ENCODE measurements at regions not wholly inside any gene's neighbourhood (a gene's known extent, or its start where the extent isn't known, plus 50 kb on each side); places are given as distances from the start of the nearest gene placed in this dataset.

DNA sequence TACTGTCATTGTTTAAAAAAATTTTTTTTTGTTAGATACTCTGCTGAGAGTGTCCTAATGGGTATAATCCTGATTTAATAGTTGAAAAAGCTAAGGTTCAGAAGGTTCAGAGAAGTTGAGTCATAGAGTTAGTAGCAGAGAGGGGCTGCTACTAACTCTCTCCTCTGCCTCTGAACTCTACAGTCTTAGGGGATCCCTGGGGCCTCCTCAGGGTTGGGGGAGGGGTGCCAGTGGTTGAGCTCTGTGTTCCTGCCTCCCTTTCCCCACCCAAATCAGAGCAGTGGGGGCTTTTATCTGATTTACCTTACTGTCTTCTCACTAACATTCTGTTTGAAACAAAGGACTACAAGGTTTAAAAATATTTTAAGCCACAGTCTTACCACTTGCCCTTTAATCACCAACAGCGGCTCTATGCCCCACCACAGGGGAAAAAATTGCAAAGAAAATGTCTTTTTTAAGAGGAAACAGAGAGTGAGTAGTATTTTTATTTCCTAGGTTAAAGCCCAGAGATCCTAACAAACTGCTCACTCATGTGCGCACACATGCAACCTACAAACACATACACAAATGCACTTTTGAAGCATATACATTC lies 102.2 kb upstream of the ATP6AP2 start:
- Histone ChIP-seq H3K4me1 (ENCODE audit: control insufficient read depth, extremely low read depth, insufficient read depth, low read length) (no peaks in the 10 kb centered on the region), H3K79me2 (ENCODE audit: control insufficient read depth, insufficient read depth, low read length) (no peaks in the 10 kb centered on the region), H3K27me3 (ENCODE audit: control insufficient read depth in 2 of 2, insufficient read depth in 2 of 2, low read length in 2 of 2) (no peaks in the 10 kb centered on the region), H2AFZ (ENCODE audit: low read depth, low read length) (no peak overlapping the region), H3K9ac (replicated peaks; ENCODE audit: extremely low read depth, insufficient read depth, low read length) (no peak overlapping the region), H4K20me1 (replicated peaks; ENCODE audit: control insufficient read depth, extremely low read depth, insufficient read depth, low read length) (no peaks in the 10 kb centered on the region), H3K4me2 (ENCODE audit: insufficient read depth, low read length) (no peak overlapping the region), H3K9me1 (replicated peaks; ENCODE audit: control insufficient read depth, extremely low read depth, insufficient read depth, low read length) (no peaks in the 10 kb centered on the region), H3K4me3 (replicated peaks in 1 of 3; ENCODE audit: insufficient read depth in 1 of 3, low read depth in 1 of 3, low read length in 3 of 3) (no peak overlapping the region), H3K9me3 (replicated peaks; ENCODE audit: control insufficient read depth, insufficient read depth, low read length) (no peaks in the 10 kb centered on the region), H3K27ac (ENCODE audit: insufficient read depth, low read depth, low read length) (no peak overlapping the region), H3K36me3 (ENCODE audit: control insufficient read depth in 2 of 2, extremely low read depth in 1 of 2, insufficient read depth in 2 of 2, low read length in 2 of 2) (no peaks in the 10 kb centered on the region)
- DNase-seq (ENCODE audit: low read depth, low spot score) (no peak), FAIRE-seq (no peak)
- intact Hi-C loops (cut with micrococcal nuclease), result no loop called here
- no TSS peak for BruUV-seq (replicated peaks)
- dilution Hi-C loops (cut with MboI; ENCODE audit: extremely low pct_ligation_motif_present, low sequenced_read_pairs), result no loop called here
- ChIA-PET POLR2A (no interaction called here), CTCF (no interaction called here)
- TF ChIP-seq, protein P1, sequence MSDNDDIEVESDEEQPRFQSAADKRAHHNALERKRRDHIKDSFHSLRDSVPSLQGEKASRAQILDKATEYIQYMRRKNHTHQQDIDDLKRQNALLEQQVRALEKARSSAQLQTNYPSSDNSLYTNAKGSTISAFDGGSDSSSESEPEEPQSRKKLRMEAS (IDR thresholded peaks at IDR 0.05; ENCODE audit: insufficient read depth, insufficient read length), result no peak
- TF ChIP-seq POLR2AphosphoS5 (IDR thresholded peaks at IDR 0.05; ENCODE audit: insufficient read depth, low read depth, low read length) (no peak), FOS (IDR thresholded peaks at IDR 0.05; ENCODE audit: borderline replicate concordance, insufficient read depth, low read length) (no peak), POLR2A (IDR thresholded peaks at IDR 0.05; ENCODE audit: low read depth, low read length) (no peak), GATA2 (IDR thresholded peaks at IDR 0.05; ENCODE audit: insufficient read depth, insufficient read length, low read depth, low read length) (no peak), MYC (IDR thresholded peaks at IDR 0.05; ENCODE audit: low read depth, low read length) (no peak), JUN (IDR thresholded peaks at IDR 0.05; ENCODE audit: borderline replicate concordance, insufficient read depth, insufficient read length, low read depth) (no peak), EZH2 (IDR thresholded peaks at IDR 0.05; ENCODE audit: borderline replicate concordance, low read depth, low read length, severe bottlenecking) (no peak)
- TF ChIP-seq, protein P2, sequence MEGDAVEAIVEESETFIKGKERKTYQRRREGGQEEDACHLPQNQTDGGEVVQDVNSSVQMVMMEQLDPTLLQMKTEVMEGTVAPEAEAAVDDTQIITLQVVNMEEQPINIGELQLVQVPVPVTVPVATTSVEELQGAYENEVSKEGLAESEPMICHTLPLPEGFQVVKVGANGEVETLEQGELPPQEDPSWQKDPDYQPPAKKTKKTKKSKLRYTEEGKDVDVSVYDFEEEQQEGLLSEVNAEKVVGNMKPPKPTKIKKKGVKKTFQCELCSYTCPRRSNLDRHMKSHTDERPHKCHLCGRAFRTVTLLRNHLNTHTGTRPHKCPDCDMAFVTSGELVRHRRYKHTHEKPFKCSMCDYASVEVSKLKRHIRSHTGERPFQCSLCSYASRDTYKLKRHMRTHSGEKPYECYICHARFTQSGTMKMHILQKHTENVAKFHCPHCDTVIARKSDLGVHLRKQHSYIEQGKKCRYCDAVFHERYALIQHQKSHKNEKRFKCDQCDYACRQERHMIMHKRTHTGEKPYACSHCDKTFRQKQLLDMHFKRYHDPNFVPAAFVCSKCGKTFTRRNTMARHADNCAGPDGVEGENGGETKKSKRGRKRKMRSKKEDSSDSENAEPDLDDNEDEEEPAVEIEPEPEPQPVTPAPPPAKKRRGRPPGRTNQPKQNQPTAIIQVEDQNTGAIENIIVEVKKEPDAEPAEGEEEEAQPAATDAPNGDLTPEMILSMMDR (IDR thresholded peaks at IDR 0.05; ENCODE audit: extremely low read depth in 1 of 2, insufficient read depth in 1 of 2, low read depth in 1 of 2, low read length in 2 of 2), result no peak

Data from endothelial cell of umbilical vein (primary cell).